ENCODE measurements at regions not wholly inside any gene's neighbourhood (a gene's known extent, or its start where the extent isn't known, plus 50 kb on each side); places are given as distances from the start of the nearest gene placed in this dataset.

GRCh38 chr18:27860011-27860410 is 316.9 kb downstream of the CDH2 start:
- Histone ChIP-seq H3K9ac (ENCODE audit: low read depth, low read length) (no peak overlapping the region), H3K9me3 (ENCODE audit: insufficient read depth, low read depth, low read length) (no peaks in the 10 kb centered on the region), H3K27ac (ENCODE audit: low read length) (no peak overlapping the region), H3K4me1 (ENCODE audit: insufficient read depth, low read length) (no peaks in the 10 kb centered on the region; the same call in 1 of the 2 replicates), H3K36me3 (ENCODE audit: insufficient read depth, low read depth, low read length) (no peaks in the 10 kb centered on the region), H3K27me3 (ENCODE audit: insufficient read depth, low read length) (no peaks in the 10 kb centered on the region), H3K4me3 (ENCODE audit: low read length) (no peak overlapping the region)

- Histone ChIP-seq H3K4me3 (ENCODE audit: low read length) (no peak overlapping the region), H3K9me3 (ENCODE audit: insufficient read depth, low read depth, low read length) (no peaks in the 10 kb centered on the region), H3K36me3 (ENCODE audit: insufficient read depth, low read depth, low read length) (no peaks in the 10 kb centered on the region), H3K4me1 (ENCODE audit: insufficient read depth, low read length) (no peaks in the 10 kb centered on the region; the same call in 1 of the 2 replicates), H3K9ac (ENCODE audit: low read depth, low read length) (no peak overlapping the region), H3K27ac (ENCODE audit: low read length) (no peak overlapping the region), H3K27me3 (ENCODE audit: insufficient read depth, low read length) (no peaks in the 10 kb centered on the region)
These were observed 320.1 kb downstream of the CDH2 start for GRCh38 chr18:27856820-27857219.

DNA sequence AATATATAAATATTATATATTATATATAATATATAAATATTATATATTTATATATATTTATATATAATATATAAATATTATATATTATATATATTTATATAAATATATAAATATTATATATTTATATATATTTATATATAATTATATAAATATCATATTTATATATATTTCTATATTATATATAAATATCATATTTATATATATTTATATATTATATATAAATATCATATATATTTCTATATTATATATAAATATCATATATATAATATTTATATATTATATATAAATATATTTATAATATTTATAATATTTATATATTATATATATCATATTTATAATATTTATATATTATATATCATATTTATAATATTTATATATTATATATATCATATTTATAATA is 321.4 kb downstream of the CDH2 start:
- Histone ChIP-seq H3K9me3 (ENCODE audit: insufficient read depth, low read depth, low read length) (no peaks in the 10 kb centered on the region), H3K9ac (ENCODE audit: low read depth, low read length) (no peak overlapping the region), H3K36me3 (ENCODE audit: insufficient read depth, low read depth, low read length) (no peaks in the 10 kb centered on the region), H3K4me3 (ENCODE audit: low read length) (no peak overlapping the region), H3K27me3 (ENCODE audit: insufficient read depth, low read length) (no peaks in the 10 kb centered on the region), H3K27ac (ENCODE audit: low read length) (no peak overlapping the region), H3K4me1 (ENCODE audit: insufficient read depth, low read length) (no peaks in the 10 kb centered on the region; the same call in 1 of the 2 replicates)

DNA sequence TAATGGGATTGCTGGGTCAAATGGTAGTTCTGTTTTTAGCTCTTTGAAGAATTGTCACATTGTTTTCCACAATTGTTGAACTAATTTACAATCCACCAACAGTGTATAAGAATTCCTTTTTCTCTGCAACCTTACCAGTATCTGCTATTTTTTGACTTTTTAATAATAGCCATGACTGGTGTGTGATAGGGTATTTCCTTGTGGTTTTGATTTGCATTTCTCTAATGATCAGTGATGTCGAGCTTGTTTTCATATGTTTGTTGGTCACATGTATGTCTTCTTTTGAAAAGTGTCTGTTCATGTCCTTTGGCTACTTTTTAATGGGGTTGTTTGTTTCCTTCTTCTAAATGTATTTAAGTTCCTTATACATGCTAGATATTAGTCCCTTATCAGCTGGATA is 322.3 kb downstream of the CDH2 start:
- no peaks in the 10 kb centered on the region for H3K27me3 ChIP-seq (ENCODE audit: insufficient read depth, low read length)
- H3K4me3 ChIP-seq (ENCODE audit: low read length) = no peak overlapping the region
- no peak overlapping the region for H3K9ac ChIP-seq (ENCODE audit: low read depth, low read length)
- H3K27ac ChIP-seq (ENCODE audit: low read length) = no peak overlapping the region
- no peaks in the 10 kb centered on the region for H3K36me3 ChIP-seq (ENCODE audit: insufficient read depth, low read depth, low read length)
- no peaks in the 10 kb centered on the region for H3K4me1 ChIP-seq (ENCODE audit: insufficient read depth, low read length)
- H3K9me3 ChIP-seq (ENCODE audit: insufficient read depth, low read depth, low read length) = no peaks in the 10 kb centered on the region

- no peaks in the 10 kb centered on the region for H3K27me3 ChIP-seq (ENCODE audit: insufficient read depth, low read length)
- H3K36me3 ChIP-seq (ENCODE audit: insufficient read depth, low read depth, low read length) = no peaks in the 10 kb centered on the region
These were observed 328.6 kb downstream of the CDH2 start for GRCh38 chr18:27848336-27848735.

DNA sequence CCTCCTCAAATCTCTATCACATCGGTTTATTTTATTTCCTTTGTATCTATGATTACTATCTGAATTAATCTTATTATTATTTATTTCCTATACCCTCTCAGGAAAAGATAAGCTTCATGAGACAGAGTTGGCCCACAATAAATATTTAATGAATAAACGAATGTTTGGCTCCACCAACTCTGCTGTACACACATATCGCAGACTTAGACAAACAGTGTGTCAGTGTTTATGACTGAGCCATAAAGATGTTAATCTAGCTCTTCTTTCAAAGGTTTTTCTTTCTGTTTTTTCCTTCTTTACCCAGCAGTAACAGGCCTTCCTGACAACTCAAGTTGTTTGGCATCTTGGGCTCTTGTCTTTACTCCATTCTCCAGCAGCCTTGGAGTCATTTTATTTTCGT is 329.5 kb downstream of the CDH2 start:
- Histone ChIP-seq H3K27ac (ENCODE audit: low read length) (no peak overlapping the region), H3K4me3 (ENCODE audit: low read length) (no peak overlapping the region), H3K9me3 (ENCODE audit: insufficient read depth, low read depth, low read length) (no peaks in the 10 kb centered on the region), H3K9ac (ENCODE audit: low read depth, low read length) (no peak overlapping the region), H3K36me3 (ENCODE audit: insufficient read depth, low read depth, low read length) (no peaks in the 10 kb centered on the region), H3K27me3 (ENCODE audit: insufficient read depth, low read length) (no peaks in the 10 kb centered on the region), H3K4me1 (ENCODE audit: insufficient read depth, low read length) (no peaks in the 10 kb centered on the region)

More at GRCh38 chr18:27848336-27848735, 328.6 kb downstream of the CDH2 start:
- Histone ChIP-seq H3K4me1 (ENCODE audit: insufficient read depth, low read length) (no peaks in the 10 kb centered on the region), H3K9me3 (ENCODE audit: insufficient read depth, low read depth, low read length) (no peaks in the 10 kb centered on the region), H3K9ac (ENCODE audit: low read depth, low read length) (no peak overlapping the region), H3K27ac (ENCODE audit: low read length) (no peak overlapping the region), H3K4me3 (ENCODE audit: low read length) (no peak overlapping the region)

- Histone ChIP-seq H3K4me1 (ENCODE audit: insufficient read depth, low read length) (no peaks in the 10 kb centered on the region), H3K36me3 (ENCODE audit: insufficient read depth, low read depth, low read length) (no peaks in the 10 kb centered on the region), H3K27ac (ENCODE audit: low read length) (no peak overlapping the region), H3K9ac (ENCODE audit: low read depth, low read length) (no peak overlapping the region), H3K27me3 (ENCODE audit: insufficient read depth, low read length) (no peaks in the 10 kb centered on the region), H3K9me3 (ENCODE audit: insufficient read depth, low read depth, low read length) (no peaks in the 10 kb centered on the region), H3K4me3 (ENCODE audit: low read length) (no peak overlapping the region)
These were observed 331.0 kb downstream of the CDH2 start for GRCh38 chr18:27845897-27846296.

GRCh38 chr18:27843783-27844777 is 332.9 kb downstream of the CDH2 start:
- Histone ChIP-seq H3K36me3 (ENCODE audit: insufficient read depth, low read depth, low read length) (no peaks in the 10 kb centered on the region), H3K9me3 (ENCODE audit: insufficient read depth, low read depth, low read length) (no peaks in the 10 kb centered on the region), H3K4me3 (ENCODE audit: low read length) (no peak overlapping the region), H3K27ac (ENCODE audit: low read length) (no peak overlapping the region), H3K4me1 (ENCODE audit: insufficient read depth, low read length) (0 out of 2 replicates have a peak, but pooled peaks cover under 1% of the 10 kb centered on the region), H3K9ac (ENCODE audit: low read depth, low read length) (no peak overlapping the region), H3K27me3 (ENCODE audit: insufficient read depth, low read length) (no peaks in the 10 kb centered on the region)

GRCh38 chr18:27839141-27839540 is 337.8 kb downstream of the CDH2 start:
- no peaks in the 10 kb centered on the region for H3K9me3 ChIP-seq (ENCODE audit: insufficient read depth, low read depth, low read length)
- H3K4me3 ChIP-seq (ENCODE audit: low read length) = no peak overlapping the region
- no peaks in the 10 kb centered on the region for H3K36me3 ChIP-seq (ENCODE audit: insufficient read depth, low read depth, low read length)
- no peak overlapping the region for H3K27ac ChIP-seq (ENCODE audit: low read length)
- no peak overlapping the region for H3K9ac ChIP-seq (ENCODE audit: low read depth, low read length)
- H3K27me3 ChIP-seq (ENCODE audit: insufficient read depth, low read length) = no peaks in the 10 kb centered on the region
- H3K4me1 ChIP-seq (ENCODE audit: insufficient read depth, low read length) = peaks cover 4% of the 10 kb centered on the region; the same call in 1 of the 2 replicates

GRCh38 chr18:27838225-27838624 is 338.7 kb downstream of the CDH2 start:
- Histone ChIP-seq H3K27ac (ENCODE audit: low read length) (no peak overlapping the region), H3K4me1 (ENCODE audit: insufficient read depth, low read length) (peaks cover 4% of the 10 kb centered on the region; the same call in 1 of the 2 replicates), H3K4me3 (ENCODE audit: low read length) (no peak overlapping the region), H3K9me3 (ENCODE audit: insufficient read depth, low read depth, low read length) (no peaks in the 10 kb centered on the region), H3K36me3 (ENCODE audit: insufficient read depth, low read depth, low read length) (no peaks in the 10 kb centered on the region), H3K9ac (ENCODE audit: low read depth, low read length) (no peak overlapping the region), H3K27me3 (ENCODE audit: insufficient read depth, low read length) (no peaks in the 10 kb centered on the region)

GRCh38 chr18:27826101-27826500 is 350.8 kb downstream of the CDH2 start:
- no peaks in the 10 kb centered on the region for H3K9me3 ChIP-seq (ENCODE audit: insufficient read depth, low read depth, low read length)
- H3K4me3 ChIP-seq (ENCODE audit: low read length) = no peak overlapping the region
- no peak overlapping the region for H3K9ac ChIP-seq (ENCODE audit: low read depth, low read length)
- H3K36me3 ChIP-seq (ENCODE audit: insufficient read depth, low read depth, low read length) = no peaks in the 10 kb centered on the region
- peaks cover 21% of the 10 kb centered on the region; the same call in 1 of the 2 replicates for H3K4me1 ChIP-seq (ENCODE audit: insufficient read depth, low read length)
- H3K27me3 ChIP-seq (ENCODE audit: insufficient read depth, low read length) = no peaks in the 10 kb centered on the region
- H3K27ac ChIP-seq (ENCODE audit: low read length) = no peak overlapping the region

GRCh38 chr18:27825689-27826088 is 351.2 kb downstream of the CDH2 start:
- H3K4me1 ChIP-seq (ENCODE audit: insufficient read depth, low read length) = peaks cover 21% of the 10 kb centered on the region; the same call in 1 of the 2 replicates
- no peaks in the 10 kb centered on the region for H3K36me3 ChIP-seq (ENCODE audit: insufficient read depth, low read depth, low read length)
- H3K9ac ChIP-seq (ENCODE audit: low read depth, low read length) = no peak overlapping the region
- no peak overlapping the region for H3K27ac ChIP-seq (ENCODE audit: low read length)
- no peaks in the 10 kb centered on the region for H3K9me3 ChIP-seq (ENCODE audit: insufficient read depth, low read depth, low read length)
- no peaks in the 10 kb centered on the region for H3K27me3 ChIP-seq (ENCODE audit: insufficient read depth, low read length)
- peak overlapping the region; percentile 31; the same call in 1 of the 2 replicates for H3K4me3 ChIP-seq (ENCODE audit: low read length)

Measured in iPS-20b (cell line).